ENCODE measurements at regions not wholly inside any gene's neighbourhood (a gene's known extent, or its start where the extent isn't known, plus 50 kb on each side); places are given as distances from the start of the nearest gene placed in this dataset.

GRCh38 chr15:31557899-31558298, 231.3 kb downstream of the KLF13 start:
- DNase-seq = no peak

GRCh38 chr15:31558840-31559239, 232.2 kb downstream of the KLF13 start:
- no peak for DNase-seq

- DNase-seq = no peak
Measured at GRCh38 chr15:31559786-31560185, 233.2 kb downstream of the KLF13 start.

GRCh38 chr15:31560643-31561042, 234.0 kb downstream of the KLF13 start:
- DNase-seq = no peak

GRCh38 chr15:31561156-31561555, 234.5 kb downstream of the KLF13 start:
- DNase-seq = no peak

GRCh38 chr15:31563001-31563400, 236.4 kb downstream of the KLF13 start:
- no peak for DNase-seq

GRCh38 chr15:31563421-31563820, 236.8 kb downstream of the KLF13 start:
- no peak for DNase-seq

GRCh38 chr15:31567861-31568260, 241.2 kb downstream of the KLF13 start:
- no peak for DNase-seq

- no peak for DNase-seq
Measured at GRCh38 chr15:31569836-31570235, 243.2 kb downstream of the KLF13 start.

- DNase-seq = no peak
Measured at GRCh38 chr15:31570591-31570990, 244.0 kb downstream of the KLF13 start.

- DNase-seq = peak in 1 of 2 experiments; percentile 4
Measured at GRCh38 chr15:31571676-31572075, 245.0 kb downstream of the KLF13 start.

- DNase-seq = no peak
Measured at GRCh38 chr15:31573759-31574158, 247.1 kb downstream of the KLF13 start.

GRCh38 chr15:31574766-31575165, 248.1 kb downstream of the KLF13 start:
- no peak for DNase-seq

- DNase-seq = no peak
Measured at GRCh38 chr15:31577108-31577507, 250.5 kb downstream of the KLF13 start.

- no peak for DNase-seq
Measured at GRCh38 chr15:31579282-31579681, 252.6 kb downstream of the KLF13 start.

GRCh38 chr15:31579976-31580375, 253.3 kb downstream of the KLF13 start:
- DNase-seq = no peak

- DNase-seq = no peak
Measured at GRCh38 chr15:31584195-31584594, 257.6 kb downstream of the KLF13 start.

- DNase-seq = no peak
Measured at GRCh38 chr15:31585240-31585639, 258.6 kb downstream of the KLF13 start.

- no peak for DNase-seq
Measured at GRCh38 chr15:31586841-31587240, 260.2 kb downstream of the KLF13 start.

- DNase-seq = no peak
Measured at GRCh38 chr15:31587583-31587982, 260.9 kb downstream of the KLF13 start.

- peak in 1 of 2 experiments; percentile 18 for DNase-seq
Measured at GRCh38 chr15:31590609-31591008, 264.0 kb downstream of the KLF13 start.

- no peak for DNase-seq
Measured at GRCh38 chr15:31591908-31592307, 265.3 kb downstream of the KLF13 start.

GRCh38 chr15:31597466-31597865, 270.8 kb downstream of the KLF13 start:
- DNase-seq = no peak

- peak; percentile 55 to 82 for DNase-seq
Measured at GRCh38 chr15:31598620-31599019, 272.0 kb downstream of the KLF13 start.

GRCh38 chr15:31605467-31605931, 278.9 kb downstream of the KLF13 start:
- DNase-seq = peak in 1 of 2 experiments; percentile 26

GRCh38 chr15:31606194-31606669, 279.6 kb downstream of the KLF13 start:
- no peak for DNase-seq
